LNCaP clone FGC (cell line): ENCODE measurements at regions not wholly inside any gene's neighbourhood (a gene's known extent, or its start where the extent isn't known, plus 50 kb on each side); places are given as distances from the start of the nearest gene placed in this dataset.

Experiments used
- DNase-seq: peaks from one replicate; pipeline ENCODE4 v3.0.0-alpha.2; 2011; ENCODE audit warnings: low read depth
- H3K4me3 ChIP-seq: 2 replicates; pipeline ENCODE4 v1.5.1; 2011; ENCODE audit warnings: mild to moderate bottlenecking, low read depth, low read length, control low read depth
- CTCF ChIP-seq: IDR thresholded peaks from 2 replicates; pipeline ENCODE4 v1.5.1; 2012; ENCODE audit warnings: mild to moderate bottlenecking; ENCODE audit not compliant: control insufficient read depth, insufficient read depth; ENCODE audit errors: extremely low read depth

- no peak for TF ChIP-seq CTCF
- H3K4me3 ChIP-seq: no peak overlapping the region
- no peak for DNase-seq
Observed at GRCh38 chr6:169912266-169913095, 161.1 kb downstream of the ERMARD start.

DNA sequence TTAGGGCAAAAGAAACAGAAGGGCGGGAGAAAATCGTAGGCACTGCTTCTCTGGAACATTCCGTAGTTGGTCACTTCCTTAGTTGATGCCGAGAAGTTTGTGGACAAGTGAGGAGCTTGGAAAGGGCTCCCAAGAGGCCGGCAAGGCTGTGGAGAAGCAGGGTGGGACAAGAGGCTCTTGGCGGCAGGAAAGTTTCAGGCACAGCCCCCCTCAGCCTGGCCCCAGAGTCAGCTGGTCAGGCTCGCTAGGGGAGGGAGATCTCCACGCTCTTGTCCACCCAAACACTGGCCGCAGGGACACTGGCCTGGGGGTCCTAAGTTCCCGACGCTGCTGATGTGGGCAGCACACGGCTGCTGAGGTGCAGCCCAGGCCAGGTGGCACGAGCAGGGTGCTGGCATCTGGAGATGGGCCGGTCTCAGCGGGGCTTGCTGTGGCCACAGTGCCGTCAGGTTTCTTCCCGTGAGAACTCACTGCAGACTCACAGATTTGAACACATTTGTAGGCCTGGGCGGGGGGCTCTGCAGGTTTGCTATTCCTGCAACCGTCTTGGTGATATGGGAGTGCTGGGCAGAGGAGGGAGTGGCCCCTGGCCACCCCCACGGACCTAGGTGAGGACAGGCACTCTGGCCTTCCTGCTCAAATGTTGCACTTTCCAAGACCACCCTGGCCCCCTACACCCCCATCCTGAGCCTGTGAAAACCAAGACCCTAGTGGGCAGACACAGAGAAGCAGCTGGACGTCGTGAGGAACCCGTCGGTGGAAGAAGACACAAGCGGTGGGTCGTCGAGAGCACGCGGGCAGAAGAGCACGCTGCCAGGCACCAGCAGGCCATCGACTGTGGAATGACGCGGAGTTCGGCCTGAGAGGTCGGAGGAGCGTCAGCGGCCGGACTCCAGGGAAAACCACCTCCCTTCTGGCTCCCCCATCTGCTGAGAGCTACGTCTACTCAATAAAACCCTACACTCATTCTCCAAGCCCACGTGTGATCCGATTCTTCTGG lies 160.1 kb downstream of the ERMARD start:
- TF ChIP-seq CTCF: no peak
- no peak for DNase-seq

GRCh38 chr6:169909113-169909512 lies 157.7 kb downstream of the ERMARD start:
- H3K4me3 ChIP-seq: no peak overlapping the region
- DNase-seq: no peak
- no peak for TF ChIP-seq CTCF

More for the DNA sequence above, 160.1 kb downstream of the ERMARD start:
- H3K4me3 ChIP-seq: no peak overlapping the region

- H3K4me3 ChIP-seq: no peak overlapping the region
- no peak for DNase-seq
- no peak for TF ChIP-seq CTCF
Observed at GRCh38 chr6:169908403-169908933, 157.0 kb downstream of the ERMARD start.

DNA sequence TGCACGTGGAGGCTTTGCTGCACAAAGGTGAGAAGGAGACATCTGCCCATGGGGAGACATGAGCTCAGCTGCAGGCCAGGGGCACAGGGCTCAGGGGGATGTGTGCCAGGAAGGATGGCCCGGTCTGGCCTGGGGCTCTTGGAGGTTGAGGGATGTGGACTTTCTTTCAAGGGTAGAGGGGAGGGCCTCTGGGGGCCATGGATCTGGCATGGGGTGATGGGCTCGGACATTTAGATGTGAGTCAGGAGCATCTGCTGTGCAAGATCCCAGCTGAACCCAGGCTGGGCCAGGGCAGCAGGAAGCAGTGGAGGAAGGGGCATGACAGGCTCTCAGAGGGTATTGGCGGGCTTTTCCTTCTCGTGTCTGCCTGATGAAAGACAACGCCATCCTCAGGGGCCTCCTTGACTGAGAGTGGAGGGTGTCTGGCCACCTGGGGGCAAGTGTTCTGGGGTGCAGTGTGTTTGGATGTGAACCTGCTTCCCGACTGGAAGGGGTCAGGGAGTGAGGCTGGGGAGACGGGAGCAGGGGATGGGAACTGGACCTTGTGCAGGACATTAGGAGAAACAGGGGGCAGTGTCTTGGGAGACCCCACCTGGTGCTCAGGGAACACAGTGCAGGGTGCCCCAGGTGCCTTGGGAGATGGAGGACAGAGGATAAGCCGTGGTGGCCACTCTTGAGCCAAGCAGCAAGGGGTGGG lies 156.1 kb downstream of the ERMARD start:
- H3K4me3 ChIP-seq: no peak overlapping the region

More for the DNA sequence above, 156.1 kb downstream of the ERMARD start:
- no peak for TF ChIP-seq CTCF
- DNase-seq: no peak
